ENCODE measurements at regions not wholly inside any gene's neighbourhood (a gene's known extent, or its start where the extent isn't known, plus 50 kb on each side); places are given as distances from the start of the nearest gene placed in this dataset.

DNA sequence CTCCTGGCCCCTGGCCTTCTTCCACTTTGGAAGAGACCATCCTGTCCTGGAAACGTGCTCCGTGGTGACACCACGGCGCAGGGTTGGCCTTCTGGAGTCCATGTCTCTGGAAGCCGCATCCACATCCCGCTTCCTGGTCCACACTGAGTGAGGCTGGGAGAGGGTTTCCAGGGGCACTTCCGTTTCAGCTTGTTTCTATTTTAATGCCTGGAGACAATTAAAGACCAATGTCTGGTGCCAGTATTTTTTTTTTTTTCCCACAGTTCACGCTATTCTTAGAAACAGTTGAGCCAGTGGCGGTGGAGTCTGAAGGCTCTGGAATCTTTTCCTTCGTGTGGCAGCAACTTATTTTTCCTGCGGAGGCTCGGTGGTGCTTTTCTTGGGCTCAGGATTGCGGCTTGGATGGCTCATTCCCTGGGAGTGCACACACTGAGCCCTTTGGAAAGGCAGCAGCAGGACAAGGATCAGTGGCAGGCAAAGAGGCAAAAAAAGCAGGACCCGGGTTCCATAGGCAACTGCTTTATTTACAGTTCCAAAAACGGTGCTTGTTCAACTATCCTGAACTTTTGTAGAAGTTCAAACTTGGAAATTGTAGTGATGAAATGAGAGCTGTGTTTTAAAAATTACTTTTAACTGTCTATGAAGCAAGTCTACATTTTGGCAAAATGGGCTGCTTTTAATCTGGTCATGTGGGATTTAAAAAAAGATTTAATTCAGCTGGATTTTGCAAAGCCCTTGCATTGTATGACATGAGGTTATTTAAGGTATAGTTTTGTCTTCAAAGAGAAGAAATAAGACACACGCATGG lies 202.8 kb downstream of the BAMBI start:
- no peak for DNase-seq (ENCODE audit: low read depth in 2 of 2)
- H3K9ac ChIP-seq (ENCODE audit: insufficient read depth, low read length): no peak overlapping the region
- no peaks in the 10 kb centered on the region for H3K36me3 ChIP-seq (ENCODE audit: control insufficient read depth, insufficient read depth, low read length)
- H3K27ac ChIP-seq (ENCODE audit: insufficient read depth, low read length): no peak overlapping the region
- H3K4me2 ChIP-seq (ENCODE audit: extremely low read depth, insufficient read depth, low read length): peak overlapping the region; percentile 40
- H3K79me2 ChIP-seq (ENCODE audit: control insufficient read depth, insufficient read depth, low read length): no peaks in the 10 kb centered on the region
- TF ChIP-seq, protein P1, sequence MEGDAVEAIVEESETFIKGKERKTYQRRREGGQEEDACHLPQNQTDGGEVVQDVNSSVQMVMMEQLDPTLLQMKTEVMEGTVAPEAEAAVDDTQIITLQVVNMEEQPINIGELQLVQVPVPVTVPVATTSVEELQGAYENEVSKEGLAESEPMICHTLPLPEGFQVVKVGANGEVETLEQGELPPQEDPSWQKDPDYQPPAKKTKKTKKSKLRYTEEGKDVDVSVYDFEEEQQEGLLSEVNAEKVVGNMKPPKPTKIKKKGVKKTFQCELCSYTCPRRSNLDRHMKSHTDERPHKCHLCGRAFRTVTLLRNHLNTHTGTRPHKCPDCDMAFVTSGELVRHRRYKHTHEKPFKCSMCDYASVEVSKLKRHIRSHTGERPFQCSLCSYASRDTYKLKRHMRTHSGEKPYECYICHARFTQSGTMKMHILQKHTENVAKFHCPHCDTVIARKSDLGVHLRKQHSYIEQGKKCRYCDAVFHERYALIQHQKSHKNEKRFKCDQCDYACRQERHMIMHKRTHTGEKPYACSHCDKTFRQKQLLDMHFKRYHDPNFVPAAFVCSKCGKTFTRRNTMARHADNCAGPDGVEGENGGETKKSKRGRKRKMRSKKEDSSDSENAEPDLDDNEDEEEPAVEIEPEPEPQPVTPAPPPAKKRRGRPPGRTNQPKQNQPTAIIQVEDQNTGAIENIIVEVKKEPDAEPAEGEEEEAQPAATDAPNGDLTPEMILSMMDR (conservative IDR thresholded peaks at IDR 0.05 in 1 of 2, IDR thresholded peaks at IDR 0.05 in 1 of 2; ENCODE audit: low read depth in 1 of 2, low read length in 2 of 2): no peak
- TF ChIP-seq EZH2 (IDR thresholded peaks at IDR 0.05; ENCODE audit: low read length, missing control alignments): no peak
- H3K4me1 ChIP-seq (ENCODE audit: control insufficient read depth, extremely low read depth, insufficient read depth, low read length): peaks cover 4% of the 10 kb centered on the region
- no peaks in the 10 kb centered on the region for H4K20me1 ChIP-seq (ENCODE audit: control insufficient read depth, extremely low read depth, insufficient read depth, low read length)
- H3K4me3 ChIP-seq (replicated peaks in 1 of 4; ENCODE audit: control extremely low read depth in 1 of 4, insufficient read depth in 1 of 4, low read depth in 3 of 4, low read length in 4 of 4): no peak overlapping the region
- H3K9me3 ChIP-seq (ENCODE audit: control insufficient read depth, insufficient read depth, low read depth, low read length): no peaks in the 10 kb centered on the region
- H3K27me3 ChIP-seq (ENCODE audit: control insufficient read depth, insufficient read depth, low read length): no peaks in the 10 kb centered on the region
- peak overlapping the region; percentile 73 for H2AFZ ChIP-seq (ENCODE audit: low read length)

DNA sequence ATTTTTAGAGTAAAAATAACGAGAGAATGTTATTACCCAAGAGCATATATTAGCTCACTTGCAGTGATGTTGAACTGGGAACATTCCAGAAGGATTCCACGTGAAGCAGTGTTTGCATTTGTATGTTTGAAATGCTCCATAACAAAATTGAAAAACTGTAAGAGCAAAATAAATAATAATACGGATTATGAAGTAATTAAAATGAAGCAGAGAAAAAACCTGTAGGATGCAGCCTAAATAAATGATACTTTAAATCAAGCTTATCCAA lies 203.3 kb downstream of the BAMBI start:
- Histone ChIP-seq H4K20me1 (ENCODE audit: control insufficient read depth, extremely low read depth, insufficient read depth, low read length) (no peaks in the 10 kb centered on the region), H2AFZ (ENCODE audit: low read length) (no peak overlapping the region), H3K4me1 (ENCODE audit: control insufficient read depth, extremely low read depth, insufficient read depth, low read length) (peaks cover 4% of the 10 kb centered on the region), H3K36me3 (ENCODE audit: control insufficient read depth, insufficient read depth, low read length) (no peaks in the 10 kb centered on the region), H3K4me3 (replicated peaks in 1 of 4; ENCODE audit: control extremely low read depth in 1 of 4, insufficient read depth in 1 of 4, low read depth in 3 of 4, low read length in 4 of 4) (no peak overlapping the region), H3K27me3 (ENCODE audit: control insufficient read depth, insufficient read depth, low read length) (no peaks in the 10 kb centered on the region), H3K4me2 (ENCODE audit: extremely low read depth, insufficient read depth, low read length) (no peak overlapping the region), H3K9ac (ENCODE audit: insufficient read depth, low read length) (no peak overlapping the region), H3K79me2 (ENCODE audit: control insufficient read depth, insufficient read depth, low read length) (no peaks in the 10 kb centered on the region), H3K27ac (ENCODE audit: insufficient read depth, low read length) (no peak overlapping the region), H3K9me3 (ENCODE audit: control insufficient read depth, insufficient read depth, low read depth, low read length) (no peaks in the 10 kb centered on the region)
- DNase-seq (ENCODE audit: low read depth in 2 of 2): peak in 1 of 2 donors; percentile 35
- TF ChIP-seq, protein P1 (conservative IDR thresholded peaks at IDR 0.05 in 1 of 2, IDR thresholded peaks at IDR 0.05 in 1 of 2; ENCODE audit: low read depth in 1 of 2, low read length in 2 of 2): no peak
- no peak for TF ChIP-seq EZH2 (IDR thresholded peaks at IDR 0.05; ENCODE audit: low read length, missing control alignments)

DNA sequence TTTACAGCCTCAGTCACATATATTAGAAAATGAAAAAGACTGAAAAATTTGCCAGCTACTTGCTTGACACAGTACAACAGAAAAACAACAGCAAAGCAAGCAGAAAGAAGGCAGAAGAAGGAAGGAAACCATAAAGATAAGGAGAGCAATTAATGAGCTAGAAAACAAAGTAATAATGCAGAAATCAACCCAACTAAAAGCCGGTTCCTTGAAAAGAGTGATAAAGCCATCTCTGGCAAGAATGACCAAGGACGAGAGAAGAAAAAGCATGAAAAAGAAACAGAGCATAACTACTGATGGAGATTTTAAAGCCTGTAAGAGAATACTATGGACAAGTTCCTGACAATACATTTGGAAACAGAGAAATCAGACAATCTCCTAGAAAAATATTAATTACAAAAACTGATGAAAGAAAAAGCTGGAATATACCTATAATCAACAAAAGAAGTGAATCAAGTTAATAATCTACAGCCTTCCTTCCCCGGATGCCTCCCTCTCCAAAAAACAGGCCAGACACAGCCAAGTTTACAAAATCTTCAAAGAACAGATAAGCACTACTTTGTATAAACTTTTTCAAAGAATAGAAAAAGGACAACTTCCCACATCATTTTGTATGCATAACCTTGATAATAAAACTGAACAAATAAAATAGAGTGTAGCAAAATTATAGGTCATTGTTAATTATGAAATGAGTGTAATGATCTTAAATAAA lies 204.0 kb downstream of the BAMBI start:
- TF ChIP-seq, protein P1 (conservative IDR thresholded peaks at IDR 0.05 in 1 of 2, IDR thresholded peaks at IDR 0.05 in 1 of 2; ENCODE audit: low read depth in 1 of 2, low read length in 2 of 2): no peak
- TF ChIP-seq EZH2 (IDR thresholded peaks at IDR 0.05; ENCODE audit: low read length, missing control alignments): no peak
- H4K20me1 ChIP-seq (ENCODE audit: control insufficient read depth, extremely low read depth, insufficient read depth, low read length): no peaks in the 10 kb centered on the region
- H3K4me2 ChIP-seq (ENCODE audit: extremely low read depth, insufficient read depth, low read length): no peak overlapping the region
- no peaks in the 10 kb centered on the region for H3K79me2 ChIP-seq (ENCODE audit: control insufficient read depth, insufficient read depth, low read length)
- no peaks in the 10 kb centered on the region for H3K27me3 ChIP-seq (ENCODE audit: control insufficient read depth, insufficient read depth, low read length)
- no peak overlapping the region for H3K9ac ChIP-seq (ENCODE audit: insufficient read depth, low read length)
- H3K27ac ChIP-seq (ENCODE audit: insufficient read depth, low read length): no peak overlapping the region
- no peaks in the 10 kb centered on the region for H3K9me3 ChIP-seq (ENCODE audit: control insufficient read depth, insufficient read depth, low read depth, low read length)
- peak in 1 of 2 donors; percentile 28 for DNase-seq (ENCODE audit: low read depth in 2 of 2)
- no peak overlapping the region for H2AFZ ChIP-seq (ENCODE audit: low read length)
- H3K4me1 ChIP-seq (ENCODE audit: control insufficient read depth, extremely low read depth, insufficient read depth, low read length): peaks cover 4% of the 10 kb centered on the region
- no peak overlapping the region for H3K4me3 ChIP-seq (replicated peaks in 1 of 4; ENCODE audit: control extremely low read depth in 1 of 4, insufficient read depth in 1 of 4, low read depth in 3 of 4, low read length in 4 of 4)
- H3K36me3 ChIP-seq (ENCODE audit: control insufficient read depth, insufficient read depth, low read length): no peaks in the 10 kb centered on the region

All from fibroblast of lung (primary cell).